Activated T-helper 2 cell treated with anti-CD3 and anti-CD28 coated beads, Interferon-gamma antibody, Interleukin-2, Interleukin-4, amounts not matched to agents 10 μg/mL and 5 μg/mL and 100 μg/mL, durations not matched to agents 14 hours and 24 hours and 36 hours (primary cell): ENCODE measurements at regions not wholly inside any gene's neighbourhood (a gene's known extent, or its start where the extent isn't known, plus 50 kb on each side); places are given as distances from the start of the nearest gene placed in this dataset.
"Not testable (repeated sequence)": the region's sequence is repeated elsewhere in the genome, so short reads cannot be mapped to it uniquely, and the experiment has no call there.

ENCODE experiments used
- DNase-seq: peaks from one replicate; pipeline ENCODE4 v3.0.0; 2021; ENCODE audit warnings: low spot score
- H3K27ac Mint-ChIP-seq: one replicate; pipeline ENCODE4 v1.8.0; 2021; ENCODE audit warnings: mixed read lengths
- H3K27me3 Mint-ChIP-seq: one replicate; pipeline ENCODE4 v1.8.0; 2021; ENCODE audit warnings: low read depth, mixed read lengths
- H3K36me3 Mint-ChIP-seq: one replicate; pipeline ENCODE4 v1.8.0; 2021; ENCODE audit warnings: low read depth, mixed read lengths
- H3K4me1 Mint-ChIP-seq: one replicate; pipeline ENCODE4 v1.8.0; 2021; ENCODE audit warnings: low read depth, mixed read lengths
- H3K4me3 Mint-ChIP-seq: one replicate; pipeline ENCODE4 v1.8.0; 2021; ENCODE audit warnings: low read depth, mild to moderate bottlenecking, moderate library complexity, mixed read lengths
- H3K9me3 Mint-ChIP-seq: one replicate; pipeline ENCODE4 v1.8.0; 2021; ENCODE audit warnings: mixed read lengths
- intact Hi-C: fragments of 100-400 bp; cut with micrococcal nuclease; formaldehyde crosslinking; loops from one replicate; pipeline ENCODE4 v1.15.1; 2023

GRCh38 chr4:188993871-188994270 lies 854.6 kb downstream of the TRIML1 start:
- intact Hi-C loops = no loop called here
- no peaks in the 10 kb centered on the region for H3K36me3 Mint-ChIP-seq
- no peak overlapping the region for H3K4me3 Mint-ChIP-seq
- H3K27ac Mint-ChIP-seq = no peak overlapping the region
- H3K27me3 Mint-ChIP-seq = no peaks in the 10 kb centered on the region
- H3K9me3 Mint-ChIP-seq = peaks cover 35% of the 10 kb centered on the region
- no peak for DNase-seq
- H3K4me1 Mint-ChIP-seq = no peaks in the 10 kb centered on the region

GRCh38 chr4:189001283-189001970 lies 862.2 kb downstream of the TRIML1 start:
- Mint-ChIP-seq H3K27me3 (no peaks in the 10 kb centered on the region), H3K27ac (no peak overlapping the region), H3K9me3 (peaks cover 44% of the 10 kb centered on the region), H3K36me3 (no peaks in the 10 kb centered on the region), H3K4me3 (no peak overlapping the region), H3K4me1 (no peaks in the 10 kb centered on the region)
- DNase-seq = no peak
- intact Hi-C loops = no loop called here

GRCh38 chr4:189001971-189002450 lies 862.8 kb downstream of the TRIML1 start:
- intact Hi-C loops = no loop called here
- H3K27me3 Mint-ChIP-seq = no peaks in the 10 kb centered on the region
- no peak for DNase-seq
- H3K36me3 Mint-ChIP-seq = no peaks in the 10 kb centered on the region
- H3K4me1 Mint-ChIP-seq = no peaks in the 10 kb centered on the region
- peaks cover 42% of the 10 kb centered on the region for H3K9me3 Mint-ChIP-seq
- H3K4me3 Mint-ChIP-seq = no peak overlapping the region
- no peak overlapping the region for H3K27ac Mint-ChIP-seq

GRCh38 chr4:189002475-189002874 lies 863.2 kb downstream of the TRIML1 start:
- intact Hi-C loops = no loop called here
- no peaks in the 10 kb centered on the region for H3K4me1 Mint-ChIP-seq
- H3K27ac Mint-ChIP-seq = no peak overlapping the region
- peaks cover 42% of the 10 kb centered on the region for H3K9me3 Mint-ChIP-seq
- no peak overlapping the region for H3K4me3 Mint-ChIP-seq
- H3K27me3 Mint-ChIP-seq = no peaks in the 10 kb centered on the region
- DNase-seq = no peak
- H3K36me3 Mint-ChIP-seq = no peaks in the 10 kb centered on the region

GRCh38 chr4:189010452-189011217 lies 871.4 kb downstream of the TRIML1 start:
- peaks cover 54% of the 10 kb centered on the region for H3K9me3 Mint-ChIP-seq
- H3K4me1 Mint-ChIP-seq, DNase-seq, H3K4me3 Mint-ChIP-seq, H3K36me3 Mint-ChIP-seq, H3K27me3 Mint-ChIP-seq, intact Hi-C loops, H3K27ac Mint-ChIP-seq: not testable (repeated sequence)

GRCh38 chr4:189021831-189022230 lies 882.6 kb downstream of the TRIML1 start:
- H3K27me3 Mint-ChIP-seq = no peaks in the 10 kb centered on the region
- H3K36me3 Mint-ChIP-seq = no peaks in the 10 kb centered on the region
- H3K27ac Mint-ChIP-seq = no peak overlapping the region
- H3K9me3 Mint-ChIP-seq = peaks cover 49% of the 10 kb centered on the region
- no peaks in the 10 kb centered on the region for H3K4me1 Mint-ChIP-seq
- H3K4me3 Mint-ChIP-seq = no peak overlapping the region
- DNase-seq = no peak
- intact Hi-C loops = no loop called here

- H3K4me1 Mint-ChIP-seq = no peaks in the 10 kb centered on the region
Observed at GRCh38 chr4:189022440-189023035, 883.3 kb downstream of the TRIML1 start.

GRCh38 chr4:189029976-189030504 lies 890.8 kb downstream of the TRIML1 start:
- Mint-ChIP-seq H3K9me3 (peaks cover 24% of the 10 kb centered on the region), H3K27ac (no peak overlapping the region), H3K36me3 (no peaks in the 10 kb centered on the region)

More at GRCh38 chr4:189022440-189023035, 883.3 kb downstream of the TRIML1 start:
- no peak for DNase-seq
- H3K36me3 Mint-ChIP-seq = no peaks in the 10 kb centered on the region
- intact Hi-C loops = no loop called here
- H3K27me3 Mint-ChIP-seq = no peaks in the 10 kb centered on the region
- H3K4me3 Mint-ChIP-seq = no peak overlapping the region
- peaks cover 48% of the 10 kb centered on the region for H3K9me3 Mint-ChIP-seq
- H3K27ac Mint-ChIP-seq = no peak overlapping the region

GRCh38 chr4:189032606-189033338 lies 893.5 kb downstream of the TRIML1 start:
- no peaks in the 10 kb centered on the region for H3K4me1 Mint-ChIP-seq

More at GRCh38 chr4:189029976-189030504, 890.8 kb downstream of the TRIML1 start:
- no peaks in the 10 kb centered on the region for H3K27me3 Mint-ChIP-seq
- H3K4me3 Mint-ChIP-seq = no peak overlapping the region
- intact Hi-C loops = no loop called here
- no peaks in the 10 kb centered on the region for H3K4me1 Mint-ChIP-seq
- DNase-seq = no peak

GRCh38 chr4:189033801-189034347 lies 894.6 kb downstream of the TRIML1 start:
- peaks cover 26% of the 10 kb centered on the region for H3K9me3 Mint-ChIP-seq
- DNase-seq = no peak
- intact Hi-C loops = no loop called here
- H3K36me3 Mint-ChIP-seq = no peaks in the 10 kb centered on the region
- H3K27me3 Mint-ChIP-seq = no peaks in the 10 kb centered on the region
- no peak overlapping the region for H3K27ac Mint-ChIP-seq
- H3K4me3 Mint-ChIP-seq = no peak overlapping the region
- no peaks in the 10 kb centered on the region for H3K4me1 Mint-ChIP-seq

More at GRCh38 chr4:189032606-189033338, 893.5 kb downstream of the TRIML1 start:
- intact Hi-C loops = no loop called here
- H3K9me3 Mint-ChIP-seq = peaks cover 24% of the 10 kb centered on the region
- no peaks in the 10 kb centered on the region for H3K36me3 Mint-ChIP-seq
- H3K27ac Mint-ChIP-seq = no peak overlapping the region
- no peak for DNase-seq
- no peak overlapping the region for H3K4me3 Mint-ChIP-seq
- no peaks in the 10 kb centered on the region for H3K27me3 Mint-ChIP-seq

GRCh38 chr4:189035091-189035490 lies 895.9 kb downstream of the TRIML1 start:
- intact Hi-C loops = no loop called here
- Mint-ChIP-seq H3K36me3 (no peaks in the 10 kb centered on the region), H3K4me1 (no peaks in the 10 kb centered on the region), H3K9me3 (peaks cover 24% of the 10 kb centered on the region), H3K27me3 (no peaks in the 10 kb centered on the region), H3K4me3 (no peak overlapping the region), H3K27ac (no peak overlapping the region)
- no peak for DNase-seq

- Mint-ChIP-seq H3K27ac (no peak overlapping the region), H3K4me1 (no peaks in the 10 kb centered on the region), H3K4me3 (no peak overlapping the region), H3K27me3 (no peaks in the 10 kb centered on the region), H3K9me3 (peaks cover 26% of the 10 kb centered on the region), H3K36me3 (no peaks in the 10 kb centered on the region)
- intact Hi-C loops = no loop called here
- DNase-seq = no peak
Observed at GRCh38 chr4:189035654-189036053, 896.4 kb downstream of the TRIML1 start.
